GM12864 (cell line): ENCODE measurements at regions not wholly inside any gene's neighbourhood (a gene's known extent, or its start where the extent isn't known, plus 50 kb on each side); places are given as distances from the start of the nearest gene placed in this dataset.
"Not testable (repeated sequence)": the region's sequence is repeated elsewhere in the genome, so short reads cannot be mapped to it uniquely, and the experiment has no call there.

ENCODE experiments used
- DNase-seq: peaks from one replicate; pipeline ENCODE4 v3.0.0-alpha.2; 2011; ENCODE audit warnings: low read depth
- H3K4me3 ChIP-seq: 2 replicates; pipeline ENCODE4 v1.5.1; 2011; ENCODE audit warnings: mild to moderate bottlenecking, low read depth, low read length, control low read depth
- TF ChIP-seq, protein P1 (sequence below): IDR thresholded peaks from 2 replicates; pipeline ENCODE4 v1.5.1; 2011; ENCODE audit warnings: low read depth, mild to moderate bottlenecking, moderate library complexity, low read length, control low read depth, inconsistent platforms; ENCODE audit errors: missing control alignments

DNA sequence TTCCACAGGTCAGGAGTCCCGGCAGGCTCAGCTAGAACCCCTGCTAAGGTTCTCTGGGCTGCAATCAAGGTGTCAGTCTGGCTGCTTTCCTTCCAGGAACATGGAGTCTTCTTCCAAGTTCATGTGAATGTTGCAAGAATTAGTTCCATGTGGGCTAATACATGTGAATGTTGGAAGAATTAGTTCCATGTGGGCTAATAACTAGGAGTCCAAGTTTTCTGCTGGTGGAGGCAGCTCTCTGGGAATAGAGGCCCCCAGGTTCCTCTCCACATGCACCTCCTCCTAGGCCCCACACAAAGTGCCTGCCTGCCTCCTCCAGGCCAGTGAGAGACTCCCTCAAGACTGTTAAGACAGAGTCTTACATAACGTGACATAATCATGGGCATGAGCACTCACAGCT is 140.8 kb upstream of the SLC35G4 start:
- no peak overlapping the region for H3K4me3 ChIP-seq
- TF ChIP-seq, protein P1, sequence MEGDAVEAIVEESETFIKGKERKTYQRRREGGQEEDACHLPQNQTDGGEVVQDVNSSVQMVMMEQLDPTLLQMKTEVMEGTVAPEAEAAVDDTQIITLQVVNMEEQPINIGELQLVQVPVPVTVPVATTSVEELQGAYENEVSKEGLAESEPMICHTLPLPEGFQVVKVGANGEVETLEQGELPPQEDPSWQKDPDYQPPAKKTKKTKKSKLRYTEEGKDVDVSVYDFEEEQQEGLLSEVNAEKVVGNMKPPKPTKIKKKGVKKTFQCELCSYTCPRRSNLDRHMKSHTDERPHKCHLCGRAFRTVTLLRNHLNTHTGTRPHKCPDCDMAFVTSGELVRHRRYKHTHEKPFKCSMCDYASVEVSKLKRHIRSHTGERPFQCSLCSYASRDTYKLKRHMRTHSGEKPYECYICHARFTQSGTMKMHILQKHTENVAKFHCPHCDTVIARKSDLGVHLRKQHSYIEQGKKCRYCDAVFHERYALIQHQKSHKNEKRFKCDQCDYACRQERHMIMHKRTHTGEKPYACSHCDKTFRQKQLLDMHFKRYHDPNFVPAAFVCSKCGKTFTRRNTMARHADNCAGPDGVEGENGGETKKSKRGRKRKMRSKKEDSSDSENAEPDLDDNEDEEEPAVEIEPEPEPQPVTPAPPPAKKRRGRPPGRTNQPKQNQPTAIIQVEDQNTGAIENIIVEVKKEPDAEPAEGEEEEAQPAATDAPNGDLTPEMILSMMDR, result no peak
- DNase-seq, result no peak

DNA sequence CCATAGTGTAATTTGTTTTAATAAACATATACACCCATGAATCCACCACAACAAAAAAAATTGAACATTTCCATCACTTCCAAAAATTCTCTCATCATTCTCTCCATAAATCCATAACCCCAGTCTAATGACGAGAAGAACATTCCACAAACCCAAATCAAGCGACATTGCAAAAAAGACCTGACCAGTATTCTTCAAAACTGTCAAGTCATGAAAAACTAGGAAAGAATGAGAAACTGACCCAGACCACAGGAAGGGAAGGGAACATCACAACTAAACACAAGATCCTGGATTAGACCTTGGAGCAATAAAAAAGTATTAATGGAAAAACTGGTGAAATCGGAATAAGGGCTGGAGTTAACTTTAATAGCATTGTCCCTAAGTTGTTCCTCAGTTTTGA is 141.3 kb upstream of the SLC35G4 start:
- H3K4me3 ChIP-seq, result no peak overlapping the region
- TF ChIP-seq, protein P1, result no peak
- no peak for DNase-seq

DNA sequence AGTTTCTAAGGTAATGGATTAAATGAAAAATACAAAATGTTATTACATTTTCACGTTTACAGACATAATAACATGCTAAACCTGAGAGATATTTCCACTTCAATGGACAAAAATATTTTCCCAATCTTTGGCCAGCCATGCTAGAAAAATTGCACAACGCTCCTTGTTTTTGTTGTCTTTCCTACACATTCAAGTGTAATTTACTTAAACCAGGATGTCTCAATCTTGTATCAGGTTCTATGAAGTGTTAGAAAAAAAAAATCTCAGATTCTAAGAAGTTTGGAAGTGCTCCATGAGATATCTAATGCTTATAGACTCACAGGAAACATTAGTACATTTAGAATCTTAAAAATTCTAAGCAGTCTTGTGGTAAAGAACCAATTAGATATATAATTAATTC is 141.8 kb upstream of the SLC35G4 start:
- DNase-seq, result no peak
- no peak overlapping the region for H3K4me3 ChIP-seq
- TF ChIP-seq, protein P1, result no peak

DNA sequence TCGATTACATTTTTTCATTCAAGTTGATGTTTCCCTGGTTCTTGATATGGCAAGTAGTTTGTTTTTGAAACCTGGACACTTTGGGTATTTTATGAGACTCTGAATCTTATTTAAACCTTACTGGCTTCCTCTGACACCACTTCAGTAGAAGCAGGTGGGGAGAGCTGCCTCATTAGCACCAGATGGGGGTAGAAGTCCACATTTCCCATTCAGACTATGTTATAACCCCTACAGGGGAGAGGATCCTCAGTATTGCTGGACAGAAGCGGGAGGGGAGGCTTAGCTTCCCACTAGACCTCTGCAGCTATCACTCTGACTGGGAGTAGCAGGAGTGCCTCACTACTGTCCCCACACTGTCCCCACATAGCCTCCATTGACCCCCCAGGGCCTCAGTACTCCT is 145.3 kb upstream of the SLC35G4 start:
- TF ChIP-seq, protein P1, result no peak
- DNase-seq, result no peak

DNA sequence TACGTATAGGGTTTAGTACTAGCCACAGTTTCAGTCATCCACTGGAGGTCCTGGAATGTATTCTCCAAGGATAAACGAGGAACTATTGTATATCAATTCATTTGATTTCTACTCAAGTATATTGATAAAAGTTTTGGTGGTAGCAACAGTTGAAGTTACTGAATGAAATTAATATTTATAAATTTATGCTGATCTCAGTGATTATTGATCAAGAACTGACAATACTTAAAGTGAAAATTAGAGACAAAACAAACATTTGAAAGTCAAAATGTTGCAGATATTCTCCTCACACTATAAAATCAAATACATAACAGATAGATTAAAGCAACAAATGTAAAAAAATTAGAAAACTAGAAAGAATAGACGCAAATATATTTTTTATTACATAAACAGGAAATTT is 150.9 kb upstream of the SLC35G4 start:
- no peak overlapping the region for H3K4me3 ChIP-seq
- no peak for DNase-seq
- TF ChIP-seq, protein P1, result no peak

More for the DNA sequence above, 145.3 kb upstream of the SLC35G4 start:
- H3K4me3 ChIP-seq, result no peak overlapping the region

DNA sequence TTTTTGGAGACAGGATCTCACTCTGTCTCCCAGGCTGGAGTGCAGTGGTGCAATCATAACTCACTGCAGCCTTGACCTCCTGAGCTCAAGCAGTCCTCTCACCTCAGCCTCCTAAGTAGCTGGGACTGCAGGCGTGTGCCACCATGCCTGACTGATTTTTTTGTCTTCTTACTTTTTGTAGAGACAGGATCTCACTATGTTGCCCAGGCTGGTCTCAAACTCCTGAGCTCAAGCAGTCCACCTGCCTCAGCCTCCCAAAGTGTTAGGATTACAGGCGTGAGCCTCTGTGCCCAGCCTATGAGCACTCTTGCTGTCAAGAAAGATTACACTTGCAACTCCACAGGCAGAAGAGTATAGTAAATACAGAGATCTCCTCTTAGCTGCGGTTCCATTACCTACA is 151.5 kb upstream of the SLC35G4 start:
- not testable (repeated sequence) for H3K4me3 ChIP-seq, DNase-seq

DNA sequence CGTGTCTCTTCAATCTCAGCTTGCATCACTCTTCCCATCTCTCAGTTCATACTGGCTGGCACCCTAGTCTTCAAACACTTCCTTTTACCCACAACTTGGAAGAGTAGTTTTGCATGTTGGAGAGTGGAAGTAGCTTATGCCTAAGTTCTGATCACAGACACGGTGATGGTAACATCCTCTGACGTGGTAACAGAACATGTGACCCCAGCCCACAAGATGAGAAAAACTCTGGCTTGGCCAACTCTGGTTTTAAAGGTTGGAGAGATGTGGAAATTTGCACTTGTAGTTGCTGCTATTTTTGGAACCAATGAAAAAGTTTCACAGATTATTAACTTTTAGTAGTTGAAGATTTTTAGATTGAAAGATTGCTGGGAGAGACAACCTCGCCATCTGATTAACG is 155.4 kb upstream of the SLC35G4 start:
- TF ChIP-seq, protein P1, result no peak
- H3K4me3 ChIP-seq, result no peak overlapping the region
- no peak for DNase-seq

DNA sequence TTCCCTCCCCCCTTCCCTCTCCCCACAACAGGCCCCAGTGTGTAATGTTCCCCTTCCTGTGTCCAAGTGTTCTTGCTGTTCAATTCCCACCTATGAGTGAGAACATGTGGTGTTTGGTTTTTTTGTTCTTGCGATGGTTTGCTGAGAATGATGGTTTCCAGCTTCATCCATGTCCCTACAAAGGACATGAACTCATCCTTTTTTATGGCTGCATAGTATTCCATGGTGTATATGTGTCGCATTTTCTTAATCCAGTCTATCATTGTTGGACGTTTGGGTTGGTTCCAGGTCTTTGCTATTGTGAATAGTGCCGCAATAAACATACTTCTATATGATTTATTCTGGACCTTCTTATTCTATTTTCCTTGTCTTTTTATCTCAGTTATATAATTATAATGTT is 165.2 kb upstream of the SLC35G4 start:
- not testable (repeated sequence) for H3K4me3 ChIP-seq, DNase-seq
